GM19467 (cell line): ENCODE measurements at regions not wholly inside any gene's neighbourhood (a gene's known extent, or its start where the extent isn't known, plus 50 kb on each side); places are given as distances from the start of the nearest gene placed in this dataset.
"Not testable (repeated sequence)": the region's sequence is repeated elsewhere in the genome, so short reads cannot be mapped to it uniquely, and the experiment has no call there.

Source experiments
- ATAC-seq: cut with Tn5 transposase; IDR thresholded peaks from one replicate; pipeline ENCODE4 v1.9.1; 2021; ENCODE audit warnings: mild to moderate bottlenecking, moderate library complexity; ENCODE audit not compliant: unreplicated experiment

GRCh38 chr4:64016893-64017292 is 392.4 kb downstream of the TECRL start:
- ATAC-seq, result no peak

GRCh38 chr4:64014647-64015046 is 394.6 kb downstream of the TECRL start:
- no peak for ATAC-seq

GRCh38 chr4:64001229-64001898 is 407.9 kb downstream of the TECRL start:
- ATAC-seq, result peak; percentile 53

- no peak for ATAC-seq
Measured at GRCh38 chr4:64000241-64000640, 409.0 kb downstream of the TECRL start.

GRCh38 chr4:63986253-63986652 is 423.0 kb downstream of the TECRL start:
- no peak for ATAC-seq

GRCh38 chr4:63983224-63983623 is 426.0 kb downstream of the TECRL start:
- ATAC-seq, result no peak

- no peak for ATAC-seq
Measured at GRCh38 chr4:63965875-63966274, 443.4 kb downstream of the TECRL start.

- ATAC-seq, result not testable (repeated sequence)
Measured at GRCh38 chr4:63942706-63943286, 466.5 kb downstream of the TECRL start.

- no peak for ATAC-seq
Measured at GRCh38 chr4:63937961-63938360, 471.3 kb downstream of the TECRL start.

GRCh38 chr4:63922146-63922545 is 487.1 kb downstream of the TECRL start:
- no peak for ATAC-seq

GRCh38 chr4:63921561-63921960 is 487.7 kb downstream of the TECRL start:
- no peak for ATAC-seq

- ATAC-seq, result no peak
Measured at GRCh38 chr4:63919636-63920365, 489.4 kb downstream of the TECRL start.

- no peak for ATAC-seq
Measured at GRCh38 chr4:63906660-63907183, 502.5 kb downstream of the TECRL start.

GRCh38 chr4:63904201-63904600 is 505.0 kb downstream of the TECRL start:
- no peak for ATAC-seq

GRCh38 chr4:63901304-63901703 is 507.9 kb downstream of the TECRL start:
- no peak for ATAC-seq

- no peak for ATAC-seq
Measured at GRCh38 chr4:63898961-63899360, 510.3 kb downstream of the TECRL start.

GRCh38 chr4:63894161-63894560 is 515.1 kb downstream of the TECRL start:
- no peak for ATAC-seq

GRCh38 chr4:63869370-63869769 is 539.9 kb downstream of the TECRL start:
- no peak for ATAC-seq

- no peak for ATAC-seq
Measured at GRCh38 chr4:63851496-63851895, 557.8 kb downstream of the TECRL start.

GRCh38 chr4:63841266-63841665 is 568.0 kb downstream of the TECRL start:
- ATAC-seq, result no peak

GRCh38 chr4:63831590-63832155 is 577.6 kb downstream of the TECRL start:
- no peak for ATAC-seq
